Thymus (tissue), 11 donors: ENCODE measurements at regions not wholly inside any gene's neighbourhood (a gene's known extent, or its start where the extent isn't known, plus 50 kb on each side); places are given as distances from the start of the nearest gene placed in this dataset.

ENCODE experiments used
- DNase-seq, 9 donors: peaks; one replicate each; pipeline ENCODE4 v3.0.0-alpha.2; 2013; ENCODE audit warnings: low spot score in 9 of 9, low read depth in 6 of 9, missing footprints in 1 of 9
- H3K27ac ChIP-seq, 2 donors: one replicate each; pipeline ENCODE4 v1.5.1; 2013; ENCODE audit warnings: control low read depth in 1 of 2, low read depth in 1 of 2, low read length in 1 of 2, mild to moderate bottlenecking in 1 of 2, moderate library complexity in 1 of 2
- H3K27me3 ChIP-seq, 2 donors: one replicate each; pipeline ENCODE4 v1.5.1; 2013; ENCODE audit warnings: low read length in 1 of 2; ENCODE audit not compliant: control insufficient read depth in 2 of 2, insufficient read depth in 1 of 2
- H3K36me3 ChIP-seq, 2 donors: one replicate each; pipeline ENCODE4 v1.5.1; 2013; ENCODE audit warnings: low read length in 1 of 2, mild to moderate bottlenecking in 1 of 2, moderate library complexity in 1 of 2; ENCODE audit not compliant: control insufficient read depth in 2 of 2, insufficient read depth in 2 of 2
- H3K4me1 ChIP-seq, 2 donors: one replicate each; pipeline ENCODE4 v1.5.1; 2013; ENCODE audit warnings: low read length in 2 of 2; ENCODE audit not compliant: control insufficient read depth in 2 of 2, insufficient read depth in 2 of 2
- H3K4me3 ChIP-seq, 2 donors: one replicate each; pipeline ENCODE4 v1.5.1; 2013; ENCODE audit warnings: low read length in 2 of 2, control low read depth in 1 of 2, mild to moderate bottlenecking in 1 of 2
- H3K9me3 ChIP-seq, 2 donors: one replicate each; pipeline ENCODE4 v1.5.1; 2013; ENCODE audit warnings: low read length in 1 of 2, mild to moderate bottlenecking in 1 of 2; ENCODE audit not compliant: control insufficient read depth in 2 of 2, insufficient read depth in 1 of 2
- WGBS: extraction: QIAGEN DNeasy Blood & Tissue Kit; methylation state at CpG from one replicate; pipeline ENCODE4 v1.1.7; 2013; 5-methylcytosine and 5-hydroxymethylcytosine counted together
- donor health status: healthy.

- H3K36me3 ChIP-seq = no peaks in the 10 kb centered on the region
- H3K4me1 ChIP-seq = no peaks in the 10 kb centered on the region
- 93% methylated on average over 15 of the region's 15 CpGs for WGBS
- no peak for DNase-seq
- H3K9me3 ChIP-seq = no peaks in the 10 kb centered on the region
- H3K4me3 ChIP-seq = no peak overlapping the region
- H3K27ac ChIP-seq = no peak overlapping the region
- H3K27me3 ChIP-seq = peaks cover 0 to 2% of the 10 kb centered on the region in 2 donors
These were observed 110.1 kb downstream of the ZNF326 start for GRCh38 chr1:90104941-90105538.

- Histone ChIP-seq H3K36me3 (no peaks in the 10 kb centered on the region), H3K27ac (no peak overlapping the region), H3K27me3 (peaks cover 0 to 2% of the 10 kb centered on the region in 2 donors), H3K9me3 (peaks cover 0 to 3% of the 10 kb centered on the region in 2 donors), H3K4me1 (no peaks in the 10 kb centered on the region), H3K4me3 (no peak overlapping the region)
- WGBS = 94% methylated on average over 4 of the region's 4 CpGs
- DNase-seq = no peak
These were observed 105.7 kb downstream of the ZNF326 start for GRCh38 chr1:90100566-90100965.

- DNase-seq = no peak
- no peaks in the 10 kb centered on the region for H3K27me3 ChIP-seq
- H3K36me3 ChIP-seq = no peaks in the 10 kb centered on the region
These were observed 97.5 kb downstream of the ZNF326 start for GRCh38 chr1:90092441-90092840.

More at GRCh38 chr1:90092441-90092840, 97.5 kb downstream of the ZNF326 start:
- Histone ChIP-seq H3K4me3 (no peak overlapping the region), H3K9me3 (peaks cover 0 to 3% of the 10 kb centered on the region in 2 donors), H3K27ac (no peak overlapping the region), H3K4me1 (no peaks in the 10 kb centered on the region)
- WGBS = 97% methylated on average over 3 of the region's 3 CpGs
